ENCODE measurements at regions not wholly inside any gene's neighbourhood (a gene's known extent, or its start where the extent isn't known, plus 50 kb on each side); places are given as distances from the start of the nearest gene placed in this dataset.

GRCh38 chr6:120994573-120994967, 339.7 kb downstream of the TBC1D32 start:
- H3K4me1 ChIP-seq, result no peaks in the 10 kb centered on the region
- no peaks in the 10 kb centered on the region for H3K9me3 ChIP-seq
- no peaks in the 10 kb centered on the region for H3K27me3 ChIP-seq
- no peak overlapping the region for H3K4me3 ChIP-seq
- WGBS, 2 donors, result 73 to 83% methylated on average over 4 of the region's 4 CpGs
- no peaks in the 10 kb centered on the region for H3K36me3 ChIP-seq (replicated peaks in 1 of 2; ENCODE audit: insufficient read depth in 1 of 2, low read depth in 2 of 2)
- intact Hi-C loops (cut with DNase I), result no loop called here
- H3K27ac ChIP-seq, result no peak overlapping the region
- TF ChIP-seq CTCF (IDR thresholded peaks at IDR 0.05) (no peak), POLR2A (IDR thresholded peaks at IDR 0.05) (no peak)
- ATAC-seq (no peak), DNase-seq (no peak)

GRCh38 chr6:120993929-120994572, 340.2 kb downstream of the TBC1D32 start:
- Histone ChIP-seq H3K4me3 (no peak overlapping the region), H3K9me3 (no peaks in the 10 kb centered on the region), H3K36me3 (replicated peaks in 1 of 2; ENCODE audit: insufficient read depth in 1 of 2, low read depth in 2 of 2) (no peaks in the 10 kb centered on the region), H3K4me1 (no peaks in the 10 kb centered on the region), H3K27me3 (no peaks in the 10 kb centered on the region), H3K27ac (no peak overlapping the region)
- DNase-seq, result no peak
- ATAC-seq, result no peak
- TF ChIP-seq CTCF (IDR thresholded peaks at IDR 0.05), result no peak
- no peak for TF ChIP-seq POLR2A (IDR thresholded peaks at IDR 0.05)
- 76 to 80% methylated on average over 2 of the region's 2 CpGs for WGBS, 2 donors
- intact Hi-C loops (cut with DNase I), result no loop called here

DNA sequence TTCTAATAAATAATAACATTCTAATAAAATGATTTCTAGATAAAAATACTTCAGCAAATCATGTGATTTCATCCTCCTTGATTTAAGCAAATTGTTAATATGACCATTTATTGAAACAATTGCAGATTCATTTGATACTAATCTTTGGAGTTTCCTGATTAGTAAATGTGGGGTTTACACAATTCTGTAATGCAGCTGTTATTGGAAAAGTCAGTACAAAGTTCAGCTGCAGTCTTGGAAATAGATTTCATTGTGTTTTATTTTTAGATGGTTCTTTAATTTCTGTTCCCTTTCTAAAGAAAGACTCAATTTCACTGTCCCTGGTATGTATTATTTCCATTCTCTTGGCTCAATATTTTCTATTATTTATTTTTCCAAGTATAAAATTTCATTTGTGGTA, 342.0 kb downstream of the TBC1D32 start:
- Histone ChIP-seq H3K36me3 (replicated peaks in 1 of 2; ENCODE audit: insufficient read depth in 1 of 2, low read depth in 2 of 2) (no peaks in the 10 kb centered on the region), H3K27ac (no peak overlapping the region), H3K9me3 (no peaks in the 10 kb centered on the region), H3K27me3 (no peaks in the 10 kb centered on the region), H3K4me3 (no peak overlapping the region), H3K4me1 (no peaks in the 10 kb centered on the region)
- intact Hi-C loops (cut with DNase I), result no loop called here
- ATAC-seq, result no peak
- TF ChIP-seq POLR2A (IDR thresholded peaks at IDR 0.05) (no peak), CTCF (IDR thresholded peaks at IDR 0.05) (no peak)
- no peak for DNase-seq

GRCh38 chr6:120990866-120991265, 343.4 kb downstream of the TBC1D32 start:
- TF ChIP-seq CTCF (IDR thresholded peaks at IDR 0.05) (no peak), POLR2A (IDR thresholded peaks at IDR 0.05) (no peak)
- WGBS, 2 donors, result 73 to 87% methylated on average over 5 of the region's 5 CpGs
- ATAC-seq (no peak), DNase-seq (no peak)
- no peak overlapping the region for H3K4me3 ChIP-seq
- no peaks in the 10 kb centered on the region for H3K4me1 ChIP-seq
- no peaks in the 10 kb centered on the region for H3K9me3 ChIP-seq
- no peaks in the 10 kb centered on the region for H3K36me3 ChIP-seq (replicated peaks in 1 of 2; ENCODE audit: insufficient read depth in 1 of 2, low read depth in 2 of 2)
- intact Hi-C loops (cut with DNase I), result no loop called here
- no peaks in the 10 kb centered on the region for H3K27me3 ChIP-seq
- no peak overlapping the region for H3K27ac ChIP-seq

- no peak for TF ChIP-seq CTCF (IDR thresholded peaks at IDR 0.05)
- no peak for TF ChIP-seq POLR2A (IDR thresholded peaks at IDR 0.05)
- ATAC-seq, result no peak
- H3K27ac ChIP-seq, result no peak overlapping the region
- no peaks in the 10 kb centered on the region for H3K9me3 ChIP-seq
- DNase-seq, result no peak
- H3K4me1 ChIP-seq, result peaks cover 8% of the 10 kb centered on the region
- H3K36me3 ChIP-seq (replicated peaks in 1 of 2; ENCODE audit: insufficient read depth in 1 of 2, low read depth in 2 of 2), result no peaks in the 10 kb centered on the region
- no peak overlapping the region for H3K4me3 ChIP-seq
- intact Hi-C loops (cut with DNase I), result no loop called here
- H3K27me3 ChIP-seq, result no peaks in the 10 kb centered on the region
Measured at GRCh38 chr6:120981835-120982234, 352.4 kb downstream of the TBC1D32 start.

Measured in body of pancreas (tissue), 4 donors.